Dermis microvascular lymphatic vessel endothelial cell (primary cell): ENCODE measurements at regions not wholly inside any gene's neighbourhood (a gene's known extent, or its start where the extent isn't known, plus 50 kb on each side); places are given as distances from the start of the nearest gene placed in this dataset.

Experiments used
- DNase-seq, 2 donors: peaks; one replicate each; pipeline versions ENCODE4 v3.0.0 to v3.0.0-alpha.2; 2010; ENCODE audit warnings: low read depth in 2 of 2

DNA sequence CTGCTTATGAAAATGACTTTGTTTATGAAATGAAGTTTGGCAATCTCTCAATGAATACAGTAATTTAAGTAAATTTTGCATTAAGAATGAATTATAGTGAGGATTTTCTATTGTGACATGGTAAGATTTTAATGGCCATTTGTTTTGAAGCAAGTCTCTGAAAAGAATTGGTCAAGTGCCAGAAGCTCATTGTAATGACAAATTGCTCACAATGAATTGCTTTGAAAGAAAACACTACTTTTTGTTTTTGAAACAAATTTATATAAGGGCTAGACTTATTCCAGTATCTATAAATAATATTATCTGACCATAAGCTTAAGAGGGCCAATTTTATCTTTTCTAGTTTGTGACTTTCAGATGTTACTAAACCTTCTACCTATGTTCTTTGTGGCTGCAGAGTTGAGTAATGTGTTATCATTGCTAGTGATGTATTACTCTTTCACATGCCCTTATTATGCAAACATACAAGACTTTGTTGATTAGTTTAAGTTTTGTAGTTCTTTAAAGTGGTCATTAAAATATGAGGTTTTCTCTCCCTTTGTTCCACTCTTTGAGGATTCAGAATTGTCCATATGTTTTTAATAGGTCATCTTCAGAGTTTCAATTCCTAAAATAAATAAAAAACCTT, 93.0 kb upstream of the ZNF608 start:
- DNase-seq, result peak in 1 of 2 donors; percentile 71

DNA sequence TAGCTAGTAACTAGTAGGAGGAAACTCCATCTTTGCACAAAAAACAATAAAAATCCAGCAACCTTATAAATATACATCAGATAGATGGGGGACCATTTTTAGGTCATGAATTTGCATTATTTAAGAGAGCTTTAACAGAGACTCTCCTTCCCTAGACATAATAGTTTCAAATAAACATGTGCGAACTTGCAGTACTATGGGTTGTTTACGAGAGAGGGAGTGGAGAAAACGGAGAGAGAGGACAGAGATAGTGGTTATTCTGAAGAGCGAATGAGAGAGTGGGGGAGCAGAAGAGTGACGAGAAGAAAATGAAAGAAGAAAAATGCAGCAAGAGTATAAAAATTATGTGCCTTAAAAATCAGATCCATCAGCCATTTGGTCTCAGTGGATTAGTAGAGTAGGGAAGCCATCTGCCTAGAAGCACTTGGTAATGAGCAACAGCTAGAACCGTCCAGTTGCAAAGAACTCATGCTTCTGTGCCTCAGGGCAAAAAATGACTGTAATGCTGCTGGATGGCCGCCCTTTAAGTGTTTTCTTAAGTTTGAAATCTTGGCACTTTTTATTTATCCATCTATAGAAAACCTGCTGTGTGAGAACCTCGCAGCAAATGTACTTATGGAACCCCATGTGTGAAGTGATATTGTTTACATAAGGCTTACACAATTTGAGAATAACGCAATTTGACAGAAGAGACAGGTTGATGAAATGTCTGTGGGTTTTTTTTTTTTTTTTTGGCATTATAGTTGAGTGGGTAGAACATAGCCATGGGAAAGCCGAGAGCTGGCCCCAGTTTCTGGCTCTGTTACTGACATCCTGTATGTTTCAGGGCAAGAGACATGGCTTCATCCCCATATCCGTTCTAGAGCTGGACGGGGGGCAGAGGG, 95.6 kb upstream of the ZNF608 start:
- DNase-seq, result peak in 1 of 2 donors; percentile 6

DNA sequence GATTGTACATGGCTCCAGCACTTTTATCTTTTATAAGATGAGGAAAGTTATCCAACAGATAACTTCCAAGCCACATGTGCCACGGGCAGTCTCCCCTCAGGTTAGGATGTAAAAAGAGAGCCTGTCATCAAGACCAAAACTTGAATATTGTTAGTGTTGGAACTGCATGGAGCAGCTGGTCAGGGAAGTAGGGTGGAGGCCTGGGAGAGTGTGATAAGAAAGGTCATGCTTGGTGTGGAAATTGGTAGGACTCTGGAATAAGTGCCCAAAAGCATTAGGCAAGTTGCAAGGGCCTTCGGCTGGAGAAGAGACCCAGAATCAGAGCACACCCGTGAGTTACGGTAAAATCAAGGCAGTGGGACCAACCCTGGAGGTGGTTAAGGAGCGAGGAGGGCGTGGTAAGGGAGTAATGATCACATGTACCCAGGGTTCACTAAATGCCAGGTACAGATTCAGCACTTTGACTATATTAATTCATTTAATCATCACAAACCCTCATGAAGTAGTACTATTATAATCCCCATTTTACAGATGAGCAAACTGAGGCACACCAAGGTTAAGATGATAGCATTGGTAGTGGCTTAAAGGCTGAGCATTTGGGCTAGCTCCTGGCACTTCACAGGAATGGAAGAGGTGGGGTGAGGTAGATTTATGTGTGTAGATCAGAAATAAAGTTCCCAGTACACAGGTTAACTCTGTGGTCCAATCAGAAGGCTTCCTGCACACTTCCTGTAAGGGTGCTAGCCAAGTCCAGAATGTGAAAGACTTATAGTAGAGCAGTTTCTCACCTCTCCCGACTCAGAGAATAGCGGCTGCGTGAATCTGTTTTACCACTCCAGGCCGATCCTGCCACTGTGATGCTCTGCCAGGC, 96.5 kb upstream of the ZNF608 start:
- peak in 1 of 2 donors; percentile 27 for DNase-seq

DNA sequence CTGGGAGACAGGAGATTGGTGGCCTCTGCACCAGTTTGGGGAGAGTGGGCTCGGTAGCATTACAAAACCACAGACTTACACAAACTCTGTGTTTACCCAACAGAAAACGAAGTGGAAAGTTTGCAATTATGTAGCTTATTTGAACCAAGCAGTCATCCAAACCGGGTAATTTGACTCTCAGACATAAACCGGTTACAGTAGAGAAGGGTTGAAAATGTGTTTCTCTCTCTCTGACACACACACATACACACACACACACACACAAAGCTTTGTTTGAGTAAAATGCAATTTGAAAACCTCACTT, 97.1 kb upstream of the ZNF608 start:
- DNase-seq, result no peak

DNA sequence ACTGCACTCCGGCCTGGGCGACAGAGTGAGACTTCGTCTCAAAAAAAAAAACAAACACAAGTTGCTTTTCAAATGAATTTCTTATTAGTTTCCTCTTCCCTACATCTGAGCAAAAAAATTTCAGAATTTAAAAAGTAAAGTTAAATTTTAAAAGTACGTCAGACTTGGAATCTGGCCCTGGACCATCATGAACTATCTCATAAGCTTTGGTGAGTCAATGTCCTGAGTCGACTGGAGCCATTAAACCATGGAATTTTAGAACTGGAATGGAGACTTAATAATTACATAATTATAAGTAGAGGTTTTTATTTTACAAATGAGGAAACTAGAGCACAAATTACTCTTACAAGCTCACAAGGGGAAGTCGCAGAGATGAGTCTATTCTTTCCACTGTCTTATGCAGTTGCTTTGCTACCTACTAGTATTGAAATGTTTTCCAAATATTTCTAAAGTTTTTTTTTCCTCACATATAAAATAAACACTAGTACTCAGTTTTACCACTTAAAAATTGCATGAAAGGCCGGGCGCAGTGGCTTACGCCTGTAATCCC, 98.0 kb upstream of the ZNF608 start:
- no peak for DNase-seq

DNA sequence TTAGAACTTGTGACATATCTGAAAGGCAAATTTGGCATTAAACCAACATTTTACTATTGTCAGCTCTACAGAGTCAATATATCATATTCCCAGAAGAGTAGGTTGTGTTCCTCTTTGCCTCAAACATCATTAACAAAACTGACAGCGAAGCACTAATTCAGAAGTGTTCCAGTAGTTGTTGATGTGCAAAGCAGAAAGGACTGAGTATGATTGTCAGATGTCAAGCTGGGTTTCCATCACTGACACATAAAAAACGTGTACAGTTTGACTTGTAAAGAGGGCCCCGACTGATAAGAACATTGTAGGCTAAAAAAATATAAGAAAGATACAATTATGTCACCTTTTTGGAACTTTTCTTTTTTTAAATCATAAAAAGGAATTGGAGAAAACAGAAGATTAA, 101.5 kb upstream of the ZNF608 start:
- no peak for DNase-seq

DNA sequence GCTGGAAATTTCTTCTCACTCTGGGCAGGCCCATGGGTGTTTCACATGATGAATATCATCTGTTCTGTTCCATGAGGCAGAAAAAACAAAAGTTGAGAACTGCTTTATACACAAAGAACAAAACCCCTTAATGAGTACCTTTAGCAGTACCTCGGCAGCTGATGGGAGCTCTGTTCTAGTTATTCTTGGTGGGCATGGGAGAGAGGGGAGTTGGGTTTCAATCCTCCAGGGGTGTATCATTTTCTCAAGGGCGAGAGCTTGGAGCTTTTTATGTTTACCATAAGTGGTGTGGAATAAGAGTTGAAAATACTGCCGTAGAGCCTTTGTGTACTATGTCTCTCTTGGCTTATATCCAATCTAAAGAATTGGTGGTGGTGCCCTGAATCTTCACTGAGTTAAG, 103.3 kb upstream of the ZNF608 start:
- no peak for DNase-seq

DNA sequence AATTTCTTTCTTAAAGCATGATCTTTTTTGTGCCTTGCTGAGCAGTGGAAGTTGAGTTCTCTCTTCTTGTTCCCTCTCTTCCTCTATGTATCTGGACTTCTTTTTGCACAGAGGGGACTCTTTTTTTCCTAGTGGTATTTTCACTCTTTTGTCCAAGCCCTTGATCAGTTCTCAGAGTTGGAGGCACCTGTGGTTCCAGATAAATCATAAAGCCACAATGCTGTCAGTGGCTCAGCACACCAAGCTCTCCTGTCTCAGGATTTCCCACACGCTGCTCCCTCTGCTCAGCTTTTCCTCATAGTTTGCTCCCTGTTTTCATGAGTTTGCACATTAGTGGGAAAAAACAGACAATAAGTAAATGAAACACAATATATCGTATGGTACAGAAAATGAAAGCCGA, 110.3 kb upstream of the ZNF608 start:
- DNase-seq, result no peak

DNA sequence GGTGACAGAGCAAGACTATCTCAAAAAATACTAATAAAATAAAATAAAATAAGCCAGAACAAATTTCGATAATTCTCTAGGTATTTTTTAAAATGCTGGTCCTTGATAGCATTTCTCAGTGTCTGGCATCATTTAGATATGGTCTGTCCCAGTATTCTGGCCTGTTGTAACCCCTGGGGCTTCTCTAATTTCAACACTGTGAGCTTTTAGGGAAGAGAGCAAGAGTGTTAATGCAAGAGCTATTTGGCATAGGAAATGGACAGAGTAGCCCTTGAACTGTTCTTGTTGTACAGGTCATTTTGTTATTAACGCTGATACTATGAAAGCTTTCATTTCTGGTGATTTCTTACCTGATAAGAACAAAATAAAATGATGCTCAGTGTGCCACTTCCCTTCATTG, 112.2 kb upstream of the ZNF608 start:
- DNase-seq, result no peak

DNA sequence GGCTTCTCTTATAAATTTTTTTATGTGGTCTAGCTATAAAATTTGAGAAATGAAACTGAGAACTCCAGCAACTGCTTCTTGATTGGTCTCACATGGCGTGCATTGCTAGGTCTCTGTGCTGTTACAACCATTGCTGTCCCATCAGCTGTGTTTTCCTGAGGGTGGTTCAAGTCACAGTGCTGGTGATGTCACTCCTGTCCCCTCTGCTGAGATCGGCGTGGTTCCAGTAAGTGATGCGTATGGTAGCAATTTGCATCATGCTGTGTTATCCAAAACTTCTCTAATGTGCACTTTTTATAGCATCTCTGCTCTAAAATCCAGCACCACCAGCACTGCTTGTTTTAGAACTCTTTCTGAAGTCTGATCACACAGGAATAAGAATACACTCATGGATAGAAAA, 112.6 kb upstream of the ZNF608 start:
- no peak for DNase-seq

DNA sequence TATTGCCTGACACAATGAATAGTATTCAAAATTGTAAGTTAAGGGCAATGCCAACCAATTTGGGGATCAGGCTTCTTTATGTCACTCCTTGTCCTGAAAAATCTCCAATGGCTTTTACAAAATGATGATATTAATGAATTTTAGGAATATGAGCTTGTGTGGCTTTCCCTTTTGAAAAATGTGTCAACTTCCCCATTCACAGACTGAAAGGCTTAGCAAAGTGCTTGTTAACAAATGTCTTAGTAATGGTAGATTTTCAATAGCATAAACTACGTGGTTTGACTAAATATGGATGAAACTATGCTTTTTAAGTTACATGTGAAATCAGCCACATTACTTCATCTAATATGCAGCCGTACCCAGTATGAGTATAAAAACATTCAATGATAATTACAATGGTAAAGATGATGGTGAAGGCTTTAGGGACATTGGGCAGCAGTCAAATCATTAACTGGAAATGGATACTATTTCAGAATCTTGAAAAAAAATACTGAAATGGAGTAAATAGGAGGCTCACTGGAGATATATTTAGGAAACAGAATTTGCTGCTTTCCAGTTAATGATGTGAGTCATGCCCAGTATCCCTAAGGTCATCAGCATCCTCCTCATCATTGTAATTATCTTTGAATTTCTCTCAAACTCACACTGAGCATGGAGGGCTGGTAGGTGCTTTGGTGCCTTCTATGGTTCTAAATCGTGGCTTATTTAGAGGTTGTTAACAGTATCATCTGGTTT, 113.3 kb upstream of the ZNF608 start:
- DNase-seq, result no peak

DNA sequence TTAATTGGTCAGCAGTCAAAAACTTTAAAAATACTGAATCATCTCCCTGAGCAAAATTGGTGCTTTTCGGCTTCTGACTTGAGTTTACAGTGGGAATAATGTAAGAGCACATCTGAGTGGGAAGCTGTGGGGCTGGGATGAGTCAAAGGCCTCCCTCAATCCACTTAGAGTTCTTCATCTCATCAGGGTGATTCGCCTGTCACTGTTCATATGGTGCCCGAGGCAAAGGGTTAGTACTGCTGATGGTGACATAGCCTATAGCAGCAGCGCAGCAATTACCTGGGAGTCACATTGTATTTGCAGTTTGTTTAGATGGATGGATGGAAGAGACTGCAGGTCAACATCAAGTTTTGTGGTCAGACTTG, 113.8 kb upstream of the ZNF608 start:
- no peak for DNase-seq

DNA sequence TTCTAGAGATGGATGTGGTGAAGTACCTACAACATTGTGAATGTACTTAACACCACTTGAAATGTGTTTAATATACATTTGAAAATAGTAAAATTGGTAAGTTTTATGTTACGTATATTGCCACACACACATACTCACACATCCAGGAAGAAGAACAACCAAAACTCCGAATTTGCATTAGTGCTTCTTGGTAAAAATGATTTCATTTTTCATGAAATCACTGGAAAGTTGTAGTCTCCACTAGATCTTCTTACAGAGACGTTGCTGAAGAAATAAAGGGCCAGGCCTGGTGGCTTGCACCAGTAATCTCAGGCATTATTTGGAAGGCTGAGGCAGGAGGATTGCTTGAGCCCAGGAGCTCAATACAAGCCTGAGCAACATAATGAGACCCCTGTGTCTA, 118.6 kb upstream of the ZNF608 start:
- DNase-seq, result no peak

DNA sequence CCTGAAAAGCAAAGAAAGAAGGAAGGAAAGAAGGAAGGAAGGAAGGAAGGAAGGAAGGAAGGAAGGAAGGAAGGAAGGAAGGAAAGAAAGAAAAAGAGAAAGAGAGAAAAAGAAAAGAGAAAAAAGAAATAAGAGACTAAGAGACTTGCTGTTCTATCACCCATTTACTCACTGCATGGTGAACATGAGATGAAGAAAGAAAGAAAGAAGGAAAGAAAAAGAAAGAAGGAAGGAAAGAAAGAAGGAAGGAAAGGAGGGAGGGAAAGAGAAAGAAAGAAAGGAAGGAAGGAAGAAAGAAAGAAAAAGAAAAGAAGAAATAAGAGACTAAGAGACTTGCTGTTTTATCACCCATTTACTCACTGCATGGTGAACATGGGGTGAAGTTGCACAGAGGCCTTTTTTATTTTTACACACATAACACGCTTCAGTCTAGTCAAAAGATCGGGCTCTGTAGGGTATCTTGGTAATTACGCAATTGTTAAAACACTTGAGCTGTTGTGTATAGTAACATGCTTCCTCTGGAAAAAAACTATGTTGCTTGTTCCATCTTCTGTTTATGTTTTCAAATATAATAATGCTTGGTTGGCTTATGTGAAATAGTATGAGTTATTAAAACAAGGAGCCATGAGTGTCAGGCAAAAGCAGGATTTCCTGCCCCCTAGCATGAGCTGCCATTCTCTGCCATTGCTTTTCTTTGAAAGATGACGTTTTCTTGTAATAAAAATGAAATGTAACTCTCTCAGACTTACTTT, 119.3 kb upstream of the ZNF608 start:
- peak in 1 of 2 donors; percentile 66 for DNase-seq

DNA sequence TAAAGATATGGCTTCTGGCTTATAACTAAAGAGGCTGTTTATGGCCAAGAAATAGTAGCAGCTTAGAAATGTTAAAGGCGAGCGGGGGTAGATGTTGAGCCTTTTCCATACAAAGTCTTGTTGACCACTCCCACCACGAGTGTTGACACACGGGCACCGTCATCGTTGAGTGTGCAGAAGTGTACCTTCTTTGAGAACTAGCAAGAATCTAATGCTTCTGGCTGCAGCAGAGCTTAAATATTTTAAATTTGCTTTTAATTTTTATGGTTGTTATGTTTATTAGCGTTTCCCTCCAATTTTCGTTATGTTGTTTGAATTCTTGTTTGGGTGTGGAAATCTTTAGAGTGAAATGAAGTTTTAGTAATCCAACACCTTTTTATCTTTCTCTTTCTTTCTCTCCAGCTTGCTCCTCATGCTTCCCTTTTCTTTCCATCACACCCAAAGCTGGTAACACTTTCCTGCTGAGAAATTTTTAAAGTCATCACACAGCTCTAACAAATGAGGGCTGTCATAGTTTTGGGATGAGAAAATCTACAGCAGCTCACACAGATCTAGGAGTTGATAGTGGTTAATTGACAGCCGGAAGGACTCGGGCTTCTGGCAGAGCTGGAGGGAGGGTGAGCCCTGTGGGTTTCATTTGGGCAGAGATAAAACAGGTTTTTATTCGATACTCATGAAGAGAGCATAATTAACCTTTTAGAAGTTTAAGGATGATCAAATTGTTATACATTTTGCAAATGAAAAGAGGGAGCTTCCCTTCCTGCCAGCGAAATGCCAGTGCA, 120.1 kb upstream of the ZNF608 start:
- no peak for DNase-seq

DNA sequence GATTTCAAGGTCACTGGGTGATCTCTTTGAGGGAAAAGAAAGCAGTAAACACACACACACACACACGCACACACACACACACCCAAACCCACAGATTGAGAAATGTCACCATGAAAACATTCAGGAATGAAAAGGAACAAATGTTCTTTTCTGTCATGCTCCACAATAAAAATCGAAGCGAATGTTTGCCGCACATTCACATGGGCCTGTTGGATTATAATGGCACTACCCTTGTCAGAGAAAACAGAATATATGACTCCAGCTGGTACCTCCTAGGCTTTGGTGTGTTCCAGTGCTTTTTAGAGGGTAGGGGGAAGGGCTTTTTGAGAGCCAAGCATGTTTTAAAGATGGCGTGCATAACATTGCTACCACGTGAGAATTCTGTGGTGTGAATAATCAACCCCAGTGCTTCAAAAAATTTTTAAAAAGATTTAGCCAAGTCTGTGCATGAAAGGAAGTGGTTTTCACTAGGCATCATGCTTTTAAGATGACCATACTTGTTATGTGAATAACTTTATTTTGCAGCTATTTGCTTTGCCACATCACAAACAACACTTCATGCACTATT, 120.8 kb upstream of the ZNF608 start:
- no peak for DNase-seq

DNA sequence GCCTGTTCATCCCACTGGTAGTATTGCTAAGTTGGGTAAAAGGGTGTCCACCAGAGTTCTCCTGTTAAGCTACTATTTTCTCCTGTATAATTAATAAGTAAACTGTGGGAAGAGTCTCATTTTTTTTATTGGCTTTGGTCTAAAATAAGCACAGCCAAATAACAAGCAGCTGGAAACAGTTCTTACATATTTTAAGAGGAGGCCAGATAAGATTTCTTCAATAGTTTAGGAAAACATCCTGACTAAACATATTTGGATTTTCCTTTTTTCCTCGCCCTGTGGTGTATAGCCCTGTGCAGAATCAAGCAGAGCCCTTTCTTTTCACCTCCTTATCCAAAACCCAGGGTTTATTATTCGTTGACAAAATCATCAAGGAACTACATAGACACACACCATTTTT, 122.2 kb upstream of the ZNF608 start:
- no peak for DNase-seq

DNA sequence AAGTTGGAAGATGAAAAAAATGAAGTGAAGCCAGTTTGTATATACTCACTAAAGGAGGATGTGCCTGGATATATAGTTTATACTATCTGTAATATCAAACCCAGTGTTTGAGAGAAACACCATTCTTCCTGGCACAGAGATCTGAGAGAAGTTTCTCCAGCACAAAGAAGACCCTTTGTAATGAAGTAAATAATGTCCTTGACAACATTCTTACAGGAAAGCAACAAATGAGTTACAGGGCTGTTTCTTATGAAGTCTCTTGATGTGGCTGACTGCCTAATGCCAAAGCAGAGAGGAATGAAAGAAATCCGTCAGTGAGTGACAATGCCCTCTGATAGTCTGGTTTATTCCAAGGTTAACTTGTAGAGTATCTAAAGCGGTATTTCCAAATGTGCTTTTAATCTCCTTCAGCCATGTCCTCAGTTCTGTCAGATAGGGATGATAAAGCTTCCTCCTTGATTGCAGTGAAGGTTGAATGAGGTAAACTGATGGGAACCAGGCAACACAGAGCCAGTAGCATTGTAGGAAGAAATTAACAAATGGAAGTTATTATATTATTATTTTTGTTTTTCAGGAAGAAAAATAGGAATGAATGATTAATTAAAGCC, 123.1 kb upstream of the ZNF608 start:
- DNase-seq, result no peak

DNA sequence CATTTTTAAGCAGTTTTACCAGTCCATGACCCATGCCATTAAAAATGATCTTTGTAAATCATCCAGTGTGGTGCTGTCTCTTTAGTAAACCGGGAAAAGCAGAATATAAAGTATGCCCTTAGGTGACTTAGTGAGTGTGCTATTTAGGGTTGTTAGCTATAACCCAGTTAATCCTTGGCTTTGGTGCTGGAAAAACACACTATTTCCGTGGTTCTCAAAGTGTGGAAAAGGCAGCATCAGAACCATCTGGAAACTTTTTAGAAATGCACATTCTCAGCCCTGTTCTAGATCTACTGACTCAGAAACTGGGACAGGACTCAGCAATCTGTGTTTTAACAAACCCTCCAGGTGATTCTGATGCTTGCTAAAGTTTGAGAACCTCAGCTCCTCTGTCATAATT, 123.6 kb upstream of the ZNF608 start:
- DNase-seq, result no peak
